HS-27A (cell line): ENCODE measurements at regions not wholly inside any gene's neighbourhood (a gene's known extent, or its start where the extent isn't known, plus 50 kb on each side); places are given as distances from the start of the nearest gene placed in this dataset.
"Not testable (repeated sequence)": the region's sequence is repeated elsewhere in the genome, so short reads cannot be mapped to it uniquely, and the experiment has no call there.

ENCODE experiments used
- DNase-seq: peaks from one replicate; pipeline ENCODE4 v3.0.0-alpha.2; 2012; ENCODE audit warnings: low read depth, missing footprints

DNA sequence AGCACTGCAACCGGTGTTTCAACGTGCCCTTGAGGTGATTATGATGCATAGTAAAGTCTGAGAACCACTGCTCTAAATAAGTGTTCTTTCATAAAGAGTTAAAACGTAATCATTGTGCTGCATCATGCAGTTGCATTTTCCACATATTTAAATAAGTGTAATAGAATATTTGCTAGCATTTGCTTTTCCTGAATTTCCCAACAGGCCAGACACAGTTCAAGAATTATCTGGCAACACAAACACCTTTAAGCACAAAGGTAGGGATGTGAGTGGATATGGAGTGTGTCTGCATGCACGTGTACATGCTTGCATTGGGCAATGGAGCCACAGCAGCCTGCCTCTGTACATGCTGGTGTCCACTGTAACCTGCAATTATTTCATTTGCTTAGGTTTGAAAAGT is 193.6 kb upstream of the PIK3R1 start:
- DNase-seq, result no peak

DNA sequence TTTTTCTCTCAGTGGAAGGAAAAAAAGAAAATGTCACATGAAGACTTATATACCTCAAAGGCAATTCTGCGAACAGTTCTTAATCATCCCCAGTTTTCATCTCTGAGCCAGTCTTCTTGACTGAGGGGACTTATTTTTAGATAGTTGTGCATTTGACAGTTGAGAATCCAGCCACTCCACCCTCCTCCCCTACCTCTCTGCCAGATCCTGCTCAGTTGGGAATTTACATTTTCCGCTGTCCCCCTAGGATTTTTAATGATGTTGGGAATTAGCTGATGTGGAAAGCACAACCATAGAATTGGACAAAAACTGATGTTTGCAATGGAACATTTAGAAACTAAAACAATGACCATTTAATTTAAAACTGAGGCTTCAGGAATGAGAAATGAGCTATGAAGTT is 194.3 kb upstream of the PIK3R1 start:
- DNase-seq, result no peak

DNA sequence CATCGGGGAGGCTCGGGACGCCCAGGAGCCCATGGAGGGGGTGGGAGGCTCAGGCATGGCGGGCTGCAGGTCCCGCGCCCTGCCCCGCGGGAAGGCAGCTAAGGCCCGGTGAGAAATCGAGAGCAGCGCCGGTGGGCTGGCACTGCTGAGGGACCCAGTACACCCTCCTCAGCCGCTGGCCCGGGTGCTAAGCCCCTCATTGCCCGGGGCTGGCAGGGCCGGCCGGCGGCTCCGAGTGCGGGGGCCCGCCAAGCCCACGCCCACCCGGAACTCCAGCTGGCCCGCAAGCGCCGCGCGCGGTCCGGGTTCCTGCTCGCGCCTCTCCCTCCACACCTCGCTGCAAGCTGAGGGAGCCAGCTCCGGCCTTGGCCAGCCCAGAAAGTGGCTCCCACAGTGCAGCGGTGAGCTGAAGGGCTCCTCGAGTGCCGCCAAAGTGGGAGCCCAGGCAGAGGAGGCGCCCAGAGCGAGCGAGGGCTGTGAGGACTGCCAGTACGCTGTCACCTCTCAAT is 195.0 kb upstream of the PIK3R1 start:
- not testable (repeated sequence) for DNase-seq

DNA sequence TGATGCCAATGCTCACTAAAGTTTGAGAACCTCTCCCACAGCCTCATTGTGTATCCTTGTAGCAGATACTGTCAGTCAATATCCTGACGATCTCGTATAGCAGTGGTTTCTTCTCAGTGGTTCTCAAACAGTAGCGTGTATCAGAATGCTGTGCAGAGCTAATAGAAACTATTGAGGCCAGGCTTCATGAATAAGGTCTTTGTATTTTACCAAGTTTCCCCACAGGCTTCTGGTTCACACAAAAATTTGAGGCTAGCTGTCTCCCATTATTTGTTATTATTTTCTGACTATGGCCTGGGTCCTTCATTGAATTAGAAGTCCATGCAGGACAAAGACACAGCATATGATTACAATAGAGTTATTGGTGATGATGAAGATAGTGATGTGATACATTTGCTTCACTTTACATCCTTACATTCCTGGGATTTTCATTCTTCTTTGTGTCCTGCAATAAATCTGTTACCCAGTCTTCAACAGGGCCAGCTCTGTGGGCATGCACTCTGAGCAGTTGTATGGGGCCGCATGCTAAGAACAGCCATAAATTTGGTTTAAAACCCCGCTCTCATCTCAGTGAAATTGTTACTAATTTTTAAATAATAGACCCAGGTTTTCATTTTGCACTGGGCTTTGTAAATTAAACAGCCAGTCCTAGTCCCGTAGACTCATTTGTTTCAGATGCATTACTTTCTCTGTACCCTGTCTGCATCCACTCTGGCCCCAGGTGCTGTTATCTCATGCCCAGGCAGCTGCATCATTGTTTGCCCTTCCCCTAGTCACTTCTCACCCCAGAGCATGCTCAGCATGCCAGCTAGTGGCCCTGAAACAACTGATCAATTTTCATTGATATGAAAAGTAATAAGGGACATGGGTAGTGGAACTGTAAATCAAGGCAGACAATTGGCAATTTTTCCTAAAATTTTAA is 199.9 kb upstream of the PIK3R1 start:
- DNase-seq, result no peak

DNA sequence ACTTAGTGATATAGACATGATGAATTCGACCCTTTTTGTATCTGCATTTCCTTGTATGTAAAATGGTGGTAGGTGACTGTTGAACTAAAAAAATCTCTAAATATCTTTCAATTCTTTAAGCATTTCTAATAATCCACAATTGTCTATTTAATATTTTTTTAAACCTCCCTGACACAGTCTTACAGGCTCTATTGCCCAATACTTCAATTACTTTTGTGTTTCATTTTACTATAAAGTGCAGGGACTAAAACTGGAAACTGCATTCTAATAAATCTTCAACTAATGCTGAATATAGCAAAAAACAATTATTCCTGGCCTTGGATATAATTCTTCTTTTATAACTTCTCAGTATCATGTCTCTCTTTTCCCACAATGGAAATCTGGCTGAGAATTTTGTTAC is 202.7 kb upstream of the PIK3R1 start:
- DNase-seq, result no peak

DNA sequence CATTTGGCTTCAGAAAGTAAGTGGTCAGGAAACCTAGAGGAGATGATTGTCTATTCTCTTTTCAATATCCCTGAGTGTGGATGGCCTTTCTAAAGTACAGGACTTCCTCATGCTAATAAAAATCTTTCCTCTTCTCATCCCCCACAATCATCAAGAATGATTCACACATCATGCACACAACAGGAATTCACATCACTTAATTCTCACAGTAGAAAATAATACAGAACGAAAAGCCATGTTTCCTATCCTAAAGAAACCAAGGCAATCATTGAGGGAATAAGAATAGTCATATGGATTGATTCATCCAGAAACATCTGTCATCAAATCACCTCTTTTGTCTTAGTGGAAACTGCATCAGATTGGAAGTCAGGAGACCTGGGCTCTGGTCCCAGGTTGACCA is 203.1 kb upstream of the PIK3R1 start:
- DNase-seq, result no peak

DNA sequence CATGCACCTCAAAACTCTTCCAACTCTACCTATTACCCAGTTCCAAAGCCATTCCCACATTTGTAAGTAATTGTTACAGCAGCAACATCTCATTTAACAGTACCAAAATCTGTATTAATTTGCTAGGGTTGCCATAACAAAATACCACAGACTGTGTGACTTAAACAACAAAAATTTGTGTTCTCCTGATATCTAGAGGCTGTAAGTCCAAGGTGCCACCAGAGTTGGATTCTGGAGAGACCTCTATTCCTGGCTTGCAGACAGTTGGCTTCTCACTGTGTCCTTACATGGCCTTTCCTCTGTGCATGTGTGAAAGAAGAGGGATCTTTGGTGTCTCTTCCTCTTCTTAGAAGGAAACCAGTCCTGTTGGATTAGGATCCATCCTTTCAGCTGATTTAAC is 203.8 kb upstream of the PIK3R1 start:
- no peak for DNase-seq

DNA sequence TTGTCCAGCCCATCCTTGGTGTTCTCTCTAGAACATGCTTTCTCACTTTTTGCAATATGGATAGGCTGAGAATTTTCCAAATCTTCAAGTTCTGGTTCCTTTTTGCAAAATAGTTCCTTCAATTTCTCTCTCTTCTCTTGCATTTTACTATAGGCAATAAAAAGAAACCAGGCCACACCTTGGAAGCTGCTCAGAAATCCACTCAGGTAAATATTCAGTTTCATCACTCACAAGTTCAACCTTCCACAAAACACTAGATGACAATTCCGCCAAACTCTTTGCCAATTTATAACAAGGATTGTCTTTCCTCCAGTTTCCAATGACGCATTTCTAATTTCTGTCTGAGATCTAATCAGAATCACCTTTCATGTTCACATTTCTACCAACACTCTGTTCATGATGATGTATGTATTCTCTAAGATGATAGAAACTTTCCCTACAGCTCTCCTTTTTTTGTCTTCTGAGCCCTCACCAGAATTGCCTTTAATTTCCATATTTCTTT is 204.2 kb upstream of the PIK3R1 start:
- DNase-seq, result no peak

DNA sequence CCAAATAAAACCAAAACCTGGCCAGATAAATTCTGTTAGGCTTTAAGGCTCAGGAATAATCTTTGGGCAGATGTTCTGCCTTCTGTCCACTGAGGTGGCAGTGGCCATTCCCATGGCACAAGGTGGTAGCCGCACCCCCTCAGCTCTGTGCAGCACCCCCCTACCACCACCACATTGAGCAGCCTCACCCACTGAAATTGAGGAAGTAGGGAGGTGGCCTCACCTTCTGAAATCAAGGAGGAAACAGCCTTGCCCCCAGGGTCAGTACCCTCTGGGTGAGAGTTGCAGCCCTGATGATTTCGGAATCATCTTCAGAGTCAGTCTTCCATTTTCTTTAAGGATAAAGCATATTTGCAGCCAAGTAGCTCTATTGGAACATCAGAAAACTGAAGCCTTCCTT is 204.8 kb upstream of the PIK3R1 start:
- DNase-seq, result no peak

DNA sequence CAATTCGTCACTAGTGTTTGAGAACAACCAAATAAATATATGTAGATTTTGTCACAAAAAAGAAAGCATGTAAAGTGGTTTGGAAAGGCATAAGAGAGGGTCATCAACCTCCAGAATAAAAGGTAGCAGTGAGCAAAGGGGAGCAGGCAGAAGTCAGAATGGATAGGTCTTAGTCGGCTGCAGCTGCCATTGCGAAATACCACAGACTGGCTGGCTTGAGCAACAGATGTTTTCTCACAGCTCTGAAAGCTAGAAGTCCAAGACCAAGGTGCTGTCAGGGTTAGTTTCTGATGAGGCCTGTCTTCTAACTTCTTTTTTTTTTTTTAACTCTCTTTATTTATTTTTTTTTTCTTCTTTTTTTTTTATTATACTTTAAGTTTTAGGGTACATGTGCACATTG is 208.1 kb upstream of the PIK3R1 start:
- no peak for DNase-seq

DNA sequence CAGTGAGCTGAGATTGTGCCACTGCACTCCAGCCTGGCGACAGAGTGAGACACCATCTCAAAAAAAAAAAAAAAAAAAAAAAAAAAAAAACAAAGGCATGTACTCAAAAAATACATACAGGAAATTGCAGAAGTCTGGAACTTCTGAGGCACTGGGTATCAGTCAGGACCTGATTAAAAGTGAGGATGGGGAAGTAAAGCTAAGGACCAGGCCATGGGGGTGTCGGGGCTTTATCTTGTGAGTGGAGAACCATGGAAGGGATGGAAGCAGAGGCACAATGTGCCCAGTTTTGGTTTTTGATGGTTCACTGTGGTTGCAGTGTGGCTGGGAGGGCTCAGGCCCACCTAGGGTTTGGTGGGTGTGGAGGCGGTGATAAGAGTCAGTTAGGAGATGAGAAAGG is 212.7 kb upstream of the PIK3R1 start:
- DNase-seq, result no peak

DNA sequence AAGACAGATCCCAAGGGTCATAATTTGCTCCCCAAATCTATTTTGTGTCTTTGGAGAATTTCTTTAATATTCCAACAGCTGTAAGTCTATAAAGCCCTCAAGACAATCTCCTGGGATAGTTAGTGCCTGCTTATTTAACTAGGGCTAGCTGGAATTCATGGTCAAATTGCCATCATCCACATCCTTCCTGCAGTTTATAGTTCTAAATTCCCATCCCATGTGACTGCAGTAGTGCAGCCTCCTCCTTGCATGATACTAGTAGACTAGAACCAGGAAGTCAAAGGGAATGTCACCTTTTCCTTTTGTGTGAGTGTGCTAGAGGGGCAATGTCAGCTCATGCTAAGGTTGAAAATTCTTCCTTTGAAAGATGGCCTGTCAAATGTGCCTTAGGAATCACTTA is 214.8 kb upstream of the PIK3R1 start:
- no peak for DNase-seq

DNA sequence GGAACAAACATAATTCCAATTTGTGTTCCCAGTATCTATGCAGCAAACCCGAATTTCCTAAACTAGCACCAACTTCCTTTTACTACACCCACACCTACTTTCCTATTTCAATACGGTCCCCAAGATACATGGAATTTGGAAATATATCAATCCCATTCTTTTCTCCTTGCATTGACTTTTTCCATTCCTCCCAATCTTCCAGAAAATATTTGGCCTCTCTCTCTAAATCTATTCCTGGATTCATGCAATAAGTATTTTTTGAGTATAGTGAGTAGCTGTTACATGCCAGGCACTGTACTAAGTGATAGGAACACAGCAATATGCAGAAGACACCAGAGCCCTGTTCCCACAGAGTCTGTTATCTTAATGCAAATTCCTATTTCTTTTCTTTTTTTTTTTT is 216.2 kb upstream of the PIK3R1 start:
- DNase-seq, result no peak

DNA sequence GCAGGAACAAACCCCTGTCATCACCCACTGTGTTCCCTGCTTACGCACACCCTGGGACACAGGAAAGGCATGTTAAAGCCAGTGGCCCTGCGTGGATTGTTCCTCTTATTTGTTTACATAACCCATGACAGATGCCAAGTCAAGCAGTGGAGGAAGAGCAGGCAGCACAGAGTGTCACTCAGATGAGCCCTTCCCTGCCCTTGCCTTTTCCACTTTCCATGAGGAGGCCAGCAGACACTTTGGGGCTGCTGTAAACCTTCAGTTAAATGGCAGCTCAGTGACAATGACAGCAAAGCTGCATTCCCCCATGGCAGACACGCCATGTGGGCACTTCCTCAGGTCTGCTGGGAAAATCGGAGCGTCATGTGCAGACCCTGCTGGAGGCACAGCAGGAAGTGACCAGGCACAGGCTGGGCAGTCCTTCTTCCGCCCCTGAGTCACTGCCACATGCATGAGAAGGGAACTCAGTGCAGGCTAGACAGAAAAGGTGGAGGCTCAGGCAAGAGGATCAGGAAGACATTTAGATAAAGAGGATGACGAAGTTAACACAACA is 216.8 kb upstream of the PIK3R1 start:
- DNase-seq, result peak; percentile 20

DNA sequence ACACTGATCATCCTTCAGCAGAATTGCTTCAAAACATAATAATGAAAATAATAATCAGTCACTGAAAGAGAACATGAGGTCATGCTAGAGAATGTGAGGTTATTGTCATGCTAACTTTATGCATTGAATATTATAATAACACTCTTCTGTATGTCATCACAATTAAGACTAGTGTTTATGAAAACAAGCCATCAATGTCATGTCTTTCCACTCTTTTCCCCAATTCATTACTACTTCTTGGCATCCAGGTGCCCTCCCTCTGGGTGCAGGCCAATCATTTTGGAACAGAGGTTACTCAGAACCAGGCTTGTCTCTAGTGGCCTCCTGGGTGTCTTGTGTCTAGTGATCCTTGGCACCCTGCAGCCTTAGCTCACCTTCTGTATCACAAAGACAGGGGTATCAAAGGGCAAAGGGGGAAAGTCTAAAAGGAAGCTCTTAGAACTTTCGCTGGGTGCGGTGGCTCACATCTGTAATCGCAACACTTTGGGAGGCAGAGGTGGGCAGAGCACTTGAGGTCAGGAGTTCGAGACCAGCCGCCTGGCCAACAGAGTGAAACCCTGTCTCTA is 217.6 kb upstream of the PIK3R1 start:
- DNase-seq, result no peak

DNA sequence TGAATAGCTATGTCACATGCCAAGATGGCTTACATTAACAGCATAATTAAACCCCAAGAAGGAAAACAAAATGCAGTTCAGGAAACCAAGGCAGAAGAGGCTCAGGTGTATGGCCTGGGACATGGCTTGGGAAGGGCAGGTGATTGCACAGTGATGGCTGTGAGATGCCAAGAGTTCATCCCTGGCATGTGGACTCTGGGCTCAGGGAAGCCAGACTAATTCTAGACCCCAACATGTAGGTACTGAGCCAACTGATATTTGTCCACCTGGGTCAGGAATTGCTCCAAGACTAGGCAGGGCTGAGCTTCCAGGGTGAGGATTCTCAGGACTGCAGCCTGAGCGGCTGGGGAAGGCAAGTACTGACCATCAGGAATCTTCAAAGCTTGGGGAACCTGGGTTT is 218.4 kb upstream of the PIK3R1 start:
- DNase-seq, result no peak

DNA sequence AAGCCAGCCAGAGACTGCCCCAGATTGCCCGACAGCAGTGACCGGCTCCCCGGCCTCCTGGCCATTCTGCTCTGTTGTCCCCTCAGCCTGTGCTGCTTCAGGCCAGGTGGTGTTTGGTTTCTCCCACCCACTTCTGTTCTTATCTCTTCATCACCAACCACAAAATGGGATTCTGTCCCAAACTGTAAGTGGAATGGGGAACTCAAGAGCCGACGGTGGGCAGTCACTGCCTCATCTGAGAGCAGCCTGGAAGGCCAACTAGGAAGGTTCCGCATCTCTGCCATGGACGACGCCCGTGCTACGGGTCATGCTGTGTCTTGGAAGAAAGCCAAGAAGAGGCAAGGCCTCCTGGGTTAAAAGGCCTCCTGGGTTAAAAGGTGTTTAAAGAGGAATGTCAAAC is 219.0 kb upstream of the PIK3R1 start:
- no peak for DNase-seq

DNA sequence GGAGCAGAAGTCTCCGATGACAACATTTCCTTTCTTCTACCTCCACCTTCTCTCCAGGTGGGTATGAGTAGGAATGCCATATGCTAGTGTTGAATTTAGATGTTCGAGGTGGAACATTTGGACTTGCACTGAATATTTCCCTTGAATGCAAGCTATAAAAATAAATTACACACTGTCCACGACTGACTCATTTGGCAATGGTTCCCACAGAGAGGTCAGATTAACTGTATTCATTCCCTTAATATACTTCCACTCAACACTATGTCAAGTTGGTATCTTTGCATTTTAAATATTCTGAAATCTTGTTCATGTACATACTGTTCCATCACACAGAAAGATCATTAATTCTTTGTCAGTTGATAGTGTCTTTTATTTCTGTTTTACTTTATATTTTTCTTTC is 222.6 kb upstream of the PIK3R1 start:
- DNase-seq, result no peak

DNA sequence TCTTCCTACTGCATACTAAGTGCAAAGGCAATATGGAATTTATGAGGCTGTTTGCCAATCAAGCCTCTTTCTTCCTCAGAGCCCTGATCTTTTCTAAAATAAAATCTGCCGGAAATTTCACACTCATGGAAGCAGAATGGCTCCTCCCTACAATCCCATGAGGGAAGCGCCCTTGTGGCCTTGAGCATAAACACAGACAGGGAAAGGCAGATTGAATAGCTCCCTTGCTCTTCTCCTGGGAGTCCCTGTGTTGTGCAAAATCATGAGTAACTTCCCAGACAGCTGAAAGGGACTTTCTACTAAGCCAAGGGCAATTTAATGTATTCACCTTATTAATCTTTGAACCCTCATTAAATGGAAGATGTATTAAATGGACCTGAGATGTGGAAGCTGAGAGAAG is 226.1 kb upstream of the PIK3R1 start:
- no peak for DNase-seq

DNA sequence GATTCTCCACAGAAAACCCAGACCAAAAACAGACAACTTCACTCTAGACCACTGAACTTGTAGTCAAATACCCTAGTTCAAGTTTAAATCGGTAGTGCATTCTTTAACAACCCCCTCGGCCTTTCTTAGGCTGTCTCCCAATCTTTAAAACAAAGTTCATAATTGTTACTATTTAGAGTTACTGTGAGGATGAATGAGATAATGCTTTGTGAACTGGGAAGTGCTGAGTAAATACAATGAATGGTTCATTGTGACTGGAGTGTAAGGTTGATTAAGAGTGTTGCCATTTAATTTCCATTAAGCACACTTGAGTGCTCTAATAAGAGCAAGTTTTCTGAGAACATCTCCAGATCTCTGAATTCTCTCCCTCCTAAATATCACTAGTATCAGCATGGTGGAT is 228.8 kb upstream of the PIK3R1 start:
- no peak for DNase-seq

DNA sequence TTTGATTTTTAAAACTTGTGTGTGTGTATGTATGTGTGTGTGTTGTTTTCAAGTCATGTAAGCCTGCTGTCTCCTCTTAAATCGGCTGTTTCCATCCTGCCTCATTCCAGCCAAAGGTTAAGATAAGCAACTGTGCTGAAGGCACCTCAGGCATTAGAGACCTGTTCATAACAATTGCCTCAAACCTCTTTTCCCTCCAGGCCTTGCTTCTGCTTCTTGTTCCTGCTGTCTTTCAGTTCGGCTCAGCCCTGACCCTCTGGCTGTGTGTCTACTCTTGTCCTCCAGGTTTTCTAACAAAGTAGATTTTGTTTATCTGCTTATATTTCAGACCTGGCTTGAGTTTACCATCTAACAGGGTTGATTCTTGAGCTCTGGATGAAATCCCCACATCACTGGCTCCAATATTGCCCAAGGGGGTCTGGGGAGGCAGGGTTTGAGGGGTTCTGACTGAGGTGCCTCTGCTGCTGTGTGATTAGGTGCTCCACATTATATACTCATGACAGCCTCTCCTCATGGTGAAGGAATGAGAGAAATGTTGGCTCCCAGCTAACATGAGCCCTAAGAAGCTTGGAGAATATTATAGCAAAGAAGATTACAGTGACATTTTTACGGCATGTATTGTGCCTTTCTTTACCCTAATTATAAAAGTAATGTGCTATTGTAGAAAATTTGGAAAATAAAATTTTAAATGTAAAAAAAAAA is 229.7 kb upstream of the PIK3R1 start:
- DNase-seq, result no peak

DNA sequence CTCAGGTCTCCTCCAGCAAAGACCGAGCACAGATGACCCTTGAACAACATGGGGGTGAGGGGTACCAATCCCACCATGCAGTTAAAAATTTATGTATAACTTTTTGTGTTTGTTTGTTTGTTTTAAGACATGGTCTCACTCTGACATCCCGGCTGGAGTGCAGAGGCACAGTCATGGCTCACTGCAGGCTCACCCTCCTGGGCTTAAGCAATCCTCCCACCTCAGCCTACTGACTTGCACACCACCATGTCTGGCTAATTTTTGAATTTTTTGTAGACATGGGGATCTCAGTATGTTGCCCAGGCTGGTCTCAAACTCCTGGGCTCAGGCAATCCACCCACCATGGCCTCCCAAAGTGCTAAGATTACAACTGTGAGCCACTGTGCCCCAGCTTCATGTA is 231.0 kb upstream of the PIK3R1 start:
- DNase-seq, result no peak
